GM23338 (cell line): ENCODE measurements at regions not wholly inside any gene's neighbourhood (a gene's known extent, or its start where the extent isn't known, plus 50 kb on each side); places are given as distances from the start of the nearest gene placed in this dataset.
"Not testable (repeated sequence)": the region's sequence is repeated elsewhere in the genome, so short reads cannot be mapped to it uniquely, and the experiment has no call there.

Experiments used
- ATAC-seq: fragments of 200-7000 bp; cut with Tn5 transposase; 3 replicates; pipeline ENCODE4 v1.9.1; 2020
- DNase-seq: peaks from one replicate; pipeline ENCODE4 v3.0.0-alpha.2; 2015; ENCODE audit warnings: low spot score
- H2AFZ ChIP-seq: fragments of 200-600 bp; sonication (generic); 2 replicates; pipeline ENCODE4 v1.8.0; 2016; ENCODE audit warnings: antibody characterized with exemption, mild to moderate bottlenecking, moderate library complexity
- H3F3A ChIP-seq: fragments of 200-600 bp; sonication (generic); replicated peaks from 2 replicates; pipeline ENCODE4 v1.8.0; 2017; ENCODE audit warnings: antibody characterized with exemption, mixed run types, low read depth
- H3K27ac ChIP-seq: fragments of 200-600 bp; sonication (generic); 2 replicates; pipeline ENCODE4 v1.6.1; 2016; ENCODE audit warnings: low read depth
- H3K27me3 ChIP-seq: fragments of 200-600 bp; sonication (generic); 2 replicates; pipeline ENCODE4 v1.8.0; 2016; ENCODE audit warnings: mild to moderate bottlenecking, mixed run types, moderate library complexity; ENCODE audit not compliant: insufficient read depth
- H3K36me3 ChIP-seq: fragments of 200-600 bp; sonication (generic); 2 replicates; pipeline ENCODE4 v1.8.0; 2016; ENCODE audit warnings: mild to moderate bottlenecking; ENCODE audit not compliant: insufficient read depth
- H3K4me1 ChIP-seq: fragments of 200-600 bp; sonication (generic); 2 replicates; pipeline ENCODE4 v1.8.0; 2016; ENCODE audit warnings: mild to moderate bottlenecking, moderate library complexity; ENCODE audit not compliant: insufficient read depth
- H3K4me2 ChIP-seq: fragments of 200-600 bp; sonication (generic); 2 replicates; pipeline ENCODE4 v1.7.1; 2017; ENCODE audit warnings: mixed run types
- H3K4me3 ChIP-seq: fragments of 200-600 bp; sonication (generic); 2 replicates; pipeline ENCODE4 v1.6.1; 2016; ENCODE audit warnings: mixed run types
- H3K79me2 ChIP-seq: fragments of 200-600 bp; sonication (generic); replicated peaks from 2 replicates; pipeline ENCODE4 v1.8.0; 2017; ENCODE audit warnings: mild to moderate bottlenecking; ENCODE audit not compliant: insufficient read depth
- H3K9me2 ChIP-seq: fragments of 200-600 bp; sonication (generic); 2 replicates; pipeline ENCODE4 v1.8.0; 2017; ENCODE audit not compliant: insufficient read depth
- H4K20me1 ChIP-seq: fragments of 200-600 bp; sonication (generic); replicated peaks from 2 replicates; pipeline ENCODE4 v1.8.0; 2017; ENCODE audit warnings: mild to moderate bottlenecking; ENCODE audit not compliant: insufficient read depth
- H3K27ac Mint-ChIP-seq: 2 replicates; pipeline ENCODE4 v1.8.0; 2020; ENCODE audit warnings: inconsistent platforms, mild to moderate bottlenecking, moderate library complexity, mixed read lengths
- H3K27me3 Mint-ChIP-seq: 3 replicates; pipeline ENCODE4 v1.8.0; 2022; ENCODE audit warnings: low read depth, mild to moderate bottlenecking, moderate library complexity, mixed read lengths, inconsistent platforms; ENCODE audit not compliant: insufficient read depth, poor library complexity
- H3K36me3 Mint-ChIP-seq: 3 replicates; pipeline ENCODE4 v1.8.0; 2021; ENCODE audit warnings: low read depth, mild to moderate bottlenecking, inconsistent platforms, moderate library complexity, mixed read lengths
- H3K4me1 Mint-ChIP-seq: 3 replicates; pipeline ENCODE4 v1.8.0; 2020; ENCODE audit warnings: mild to moderate bottlenecking, inconsistent platforms, mixed read lengths
- H3K4me3 Mint-ChIP-seq: 3 replicates; pipeline ENCODE4 v1.8.0; 2021; ENCODE audit warnings: moderate library complexity, mild to moderate bottlenecking, inconsistent platforms, mixed read lengths
- H3K9me3 Mint-ChIP-seq: 3 replicates; pipeline ENCODE4 v1.8.0; 2020; ENCODE audit warnings: moderate library complexity, mild to moderate bottlenecking, inconsistent platforms, mixed read lengths
- EZH2 ChIP-seq: fragments of 200-600 bp; sonication (generic); IDR thresholded peaks from one replicate; pipeline ENCODE4 v1.8.0; 2017; ENCODE audit warnings: antibody characterized with exemption, mild to moderate bottlenecking, low read depth; ENCODE audit not compliant: unreplicated experiment
- POLR2AphosphoS5 ChIP-seq: IDR thresholded peaks from 2 replicates; pipeline ENCODE4 v1.6.1; 2016; ENCODE audit warnings: antibody characterized with exemption, low read depth
- REST ChIP-seq: IDR thresholded peaks from one replicate; pipeline ENCODE4 v1.6.1; 2018; ENCODE audit warnings: antibody characterized with exemption; ENCODE audit not compliant: unreplicated experiment

DNA sequence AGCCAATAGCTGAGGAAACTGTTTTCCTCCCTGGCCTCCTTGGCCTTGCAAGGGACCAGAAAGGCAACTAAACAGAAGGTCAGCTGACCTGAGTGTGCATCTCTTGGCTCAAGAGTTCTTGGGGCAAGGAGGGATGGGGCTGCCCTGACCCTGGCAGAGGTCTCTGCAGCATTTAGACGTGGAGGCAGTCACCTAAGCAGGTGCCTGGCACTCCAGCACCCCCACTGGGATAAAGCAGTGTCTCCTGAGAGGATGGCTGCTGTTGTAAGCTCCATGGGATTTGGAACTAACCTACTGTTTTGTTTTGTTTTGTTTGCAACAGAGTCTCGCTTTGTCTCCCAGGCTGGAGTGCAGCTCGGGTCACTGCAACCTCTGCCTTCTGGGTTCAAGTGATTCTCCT, 185.2 kb downstream of the TBC1D2B start:
- H3K27me3 Mint-ChIP-seq = peaks cover 3% of the 10 kb centered on the region
- no peak overlapping the region for H3K27ac ChIP-seq
- H3K4me1 Mint-ChIP-seq = no peaks in the 10 kb centered on the region
- no peaks in the 10 kb centered on the region for H3K9me3 Mint-ChIP-seq
- no peak overlapping the region for H3K27ac Mint-ChIP-seq
- H3K4me1 ChIP-seq = no peaks in the 10 kb centered on the region
- DNase-seq (no peak), ATAC-seq (no peak)
- no peak overlapping the region for H2AFZ ChIP-seq
- no peak overlapping the region for H3K4me3 Mint-ChIP-seq
- H3K4me2 ChIP-seq = no peak overlapping the region
- no peaks in the 10 kb centered on the region for H3F3A ChIP-seq
- H3K27me3 ChIP-seq = no peaks in the 10 kb centered on the region
- H4K20me1 ChIP-seq = no peaks in the 10 kb centered on the region
- no peaks in the 10 kb centered on the region for H3K36me3 ChIP-seq
- TF ChIP-seq EZH2 (no peak), POLR2AphosphoS5 (no peak), REST (no peak)
- H3K36me3 Mint-ChIP-seq = no peaks in the 10 kb centered on the region
- H3K4me3 ChIP-seq = no peak overlapping the region
- no peaks in the 10 kb centered on the region for H3K79me2 ChIP-seq
- H3K9me2 ChIP-seq = no peaks in the 10 kb centered on the region

GRCh38 chr15:77891862-77892261, 185.6 kb downstream of the TBC1D2B start:
- H3K27ac ChIP-seq, H3K9me3 Mint-ChIP-seq, H4K20me1 ChIP-seq, H3K4me1 ChIP-seq, H3K36me3 ChIP-seq, H3K4me1 Mint-ChIP-seq, H3K4me3 Mint-ChIP-seq, H3K27ac Mint-ChIP-seq, H3F3A ChIP-seq, H3K79me2 ChIP-seq, DNase-seq, H2AFZ ChIP-seq, H3K27me3 Mint-ChIP-seq, ATAC-seq, H3K4me2 ChIP-seq, H3K36me3 Mint-ChIP-seq, H3K27me3 ChIP-seq, H3K9me2 ChIP-seq, H3K4me3 ChIP-seq: not testable (repeated sequence)

DNA sequence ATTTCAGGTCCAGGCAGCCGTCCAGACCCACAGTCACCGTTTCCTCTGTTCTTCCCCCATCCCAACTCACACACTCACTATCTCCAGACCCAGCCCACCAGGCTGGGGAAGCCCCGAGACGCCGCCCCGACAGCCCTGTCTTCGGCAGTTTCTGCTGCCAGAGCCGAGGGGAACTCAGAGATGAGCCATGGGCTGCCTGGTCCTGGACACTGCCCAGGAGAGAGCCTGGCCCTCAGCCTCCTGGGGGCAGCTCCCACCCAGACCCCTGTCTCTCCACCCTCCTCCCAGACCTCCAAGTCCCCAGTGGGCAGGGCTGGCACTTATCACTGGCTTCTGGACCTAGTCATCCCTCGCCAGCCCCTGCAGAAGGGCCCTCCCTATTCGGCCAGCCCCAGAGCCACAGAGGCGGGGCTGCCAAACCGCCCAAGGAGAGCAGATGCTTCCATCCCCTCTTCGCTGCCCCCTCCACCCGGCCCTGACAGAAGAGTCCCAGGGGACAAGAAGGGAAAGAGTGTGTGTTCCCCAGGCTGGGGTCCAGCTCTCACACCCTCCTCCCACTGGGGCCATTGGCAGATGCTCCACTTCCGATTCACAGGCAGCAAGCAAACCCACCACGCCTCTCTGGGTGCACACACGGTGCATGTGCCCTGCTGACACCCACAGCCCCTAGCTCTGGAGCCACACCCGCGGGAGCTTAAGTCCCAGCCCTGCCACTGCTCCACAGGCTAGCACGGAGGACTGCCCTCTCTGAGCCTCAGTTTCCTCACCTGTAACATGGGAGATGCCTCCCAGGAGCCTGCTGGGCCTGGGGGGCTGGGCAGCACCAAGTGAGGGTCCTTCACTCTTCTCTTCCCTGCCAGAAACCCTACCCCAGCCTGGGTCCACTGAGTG, 186.4 kb downstream of the TBC1D2B start:
- H3F3A ChIP-seq, H2AFZ ChIP-seq, H3K4me2 ChIP-seq, H3K27ac ChIP-seq, H3K9me3 Mint-ChIP-seq, H3K79me2 ChIP-seq, H3K27ac Mint-ChIP-seq, H3K4me1 ChIP-seq, ATAC-seq, DNase-seq, H3K27me3 Mint-ChIP-seq, H3K27me3 ChIP-seq, H3K4me3 ChIP-seq, H3K36me3 ChIP-seq, H3K36me3 Mint-ChIP-seq, H3K4me1 Mint-ChIP-seq, H4K20me1 ChIP-seq, H3K9me2 ChIP-seq, H3K4me3 Mint-ChIP-seq: not testable (repeated sequence)

DNA sequence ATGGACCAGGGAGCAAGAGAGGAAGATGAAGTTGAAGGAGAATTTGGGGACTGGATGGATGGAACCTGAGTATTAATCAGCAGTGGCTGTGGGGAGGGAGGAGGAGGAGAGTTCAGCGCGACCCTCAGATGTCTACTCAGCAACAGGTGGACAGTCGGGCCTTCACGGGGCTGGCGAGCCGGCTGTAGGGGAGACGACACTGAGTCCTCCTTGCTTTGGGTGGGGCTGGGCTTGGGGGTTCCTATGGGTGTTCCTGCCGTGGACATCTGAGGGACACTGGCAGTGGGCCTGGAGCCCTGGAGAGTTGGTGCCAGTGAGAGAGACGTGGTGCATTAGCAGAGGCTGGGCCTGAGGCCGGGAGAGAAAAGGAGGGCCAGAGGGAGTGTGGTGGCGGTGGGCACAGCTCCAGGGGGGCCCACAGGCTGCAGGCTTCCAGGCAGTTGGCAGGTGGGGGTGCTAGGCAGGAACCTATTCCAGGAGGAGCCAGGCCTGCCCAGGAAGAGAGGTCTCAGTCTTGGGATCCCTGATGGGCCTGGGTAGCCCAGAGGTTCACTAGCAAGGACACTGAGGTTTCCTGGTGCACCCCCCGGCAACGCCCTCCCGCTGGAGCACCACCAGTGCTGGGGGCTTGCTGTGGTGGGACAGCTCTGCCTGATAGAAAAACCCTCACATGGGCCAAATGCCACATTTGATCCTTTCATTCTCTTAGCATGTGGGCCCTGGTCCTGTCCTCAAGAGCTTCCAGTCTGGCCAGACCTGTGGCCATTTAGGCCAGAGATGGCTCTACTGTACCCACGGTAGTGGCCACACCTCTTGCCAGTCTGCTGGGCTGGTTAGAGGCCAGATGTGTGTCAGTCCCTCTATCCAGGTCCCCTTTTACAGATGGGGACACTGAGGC, 187.4 kb downstream of the TBC1D2B start:
- H4K20me1 ChIP-seq, H3K36me3 Mint-ChIP-seq, H3K4me3 ChIP-seq, H3K4me2 ChIP-seq, H3K4me1 ChIP-seq, H3K9me3 Mint-ChIP-seq, DNase-seq, H3K9me2 ChIP-seq, H3K4me1 Mint-ChIP-seq, ATAC-seq, H3F3A ChIP-seq, H3K27me3 Mint-ChIP-seq, H3K36me3 ChIP-seq, H3K27me3 ChIP-seq, H3K79me2 ChIP-seq, H2AFZ ChIP-seq, H3K27ac ChIP-seq, H3K27ac Mint-ChIP-seq, H3K4me3 Mint-ChIP-seq: not testable (repeated sequence)
